SK-N-SH (cell line): ENCODE measurements at regions not wholly inside any gene's neighbourhood (a gene's known extent, or its start where the extent isn't known, plus 50 kb on each side); places are given as distances from the start of the nearest gene placed in this dataset.

Experiments
- CTCF ChIA-PET: fragments of 300-600, 350-600 bp; formaldehyde crosslinking; extraction: SDS; loops from one replicate; lab custom pipeline; 2021; lab: Yijun Ruan, JAX
- POLR2A ChIA-PET: fragments of 350-600 bp; sonication (Branson Sonifier 250); formaldehyde crosslinking; extraction: SDS; loops from one replicate; lab custom pipeline; 2020; ENCODE audit warnings: antibody characterized with exemption, inconsistent platforms; lab: Yijun Ruan, JAX
- DNase-seq: peaks from one replicate; pipeline ENCODE4 v3.0.0; 2012
- H2AFZ ChIP-seq: fragments of 200-600 bp; sonication (generic); 2 replicates; pipeline ENCODE4 v1.8.1; 2016; ENCODE audit warnings: antibody characterized with exemption, mild to moderate bottlenecking, low read depth
- H3F3A ChIP-seq: fragments of 200-600 bp; sonication (generic); replicated peaks from 2 replicates; pipeline ENCODE3; 2016; ENCODE audit warnings: antibody characterized with exemption, mild to moderate bottlenecking; ENCODE audit not compliant: insufficient read depth
- H3K27ac ChIP-seq, 2 experiments: fragments of 200-500 bp in 1 of 2; fragments of 200-600 bp in 1 of 2; sonication (Bioruptor generic) in 1 of 2; sonication (generic), shearing (Covaris generic) in 1 of 2; 2 replicates each; pipeline versions ENCODE4 v1.5.1 to v1.6.1; 2014 to 2016; ENCODE audit warnings: low read depth in 2 of 2, inconsistent platforms in 1 of 2, low read length in 1 of 2, mild to moderate bottlenecking in 1 of 2, mixed read lengths in 1 of 2
- H3K27me3 ChIP-seq: fragments of 200-600 bp; sonication (generic), shearing (Covaris generic); 2 replicates; pipeline ENCODE4 v1.6.1; 2016; ENCODE audit warnings: mixed run types; ENCODE audit not compliant: insufficient read depth
- H3K36me3 ChIP-seq, 2 experiments: fragments of 200-500 bp in 1 of 2; fragments of 200-600 bp in 1 of 2; sonication (Bioruptor generic) in 1 of 2; sonication (generic) in 1 of 2; replicated peaks in 1 of 2; 2 replicates each; pipeline versions ENCODE3 to v1.5.1; 2014 to 2016; ENCODE audit warnings: low read length in 1 of 2, mild to moderate bottlenecking in 1 of 2; ENCODE audit not compliant: insufficient read depth in 2 of 2, control insufficient read depth in 1 of 2
- H3K4me1 ChIP-seq, 2 experiments: fragments of 200-500 bp in 1 of 2; fragments of 200-600 bp in 1 of 2; sonication (Bioruptor generic) in 1 of 2; sonication (generic), shearing (Covaris generic) in 1 of 2; 2 replicates each; pipeline versions ENCODE4 v1.5.1 to v1.6.1; 2014 to 2016; ENCODE audit warnings: low read depth in 1 of 2, low read length in 1 of 2, mixed run types in 1 of 2; ENCODE audit not compliant: insufficient read depth in 2 of 2, control insufficient read depth in 1 of 2
- H3K4me2 ChIP-seq: fragments of 200-600 bp; sonication (generic), shearing (Covaris generic); 2 replicates; pipeline ENCODE4 v1.6.1; 2017; ENCODE audit warnings: mixed run types
- H3K4me3 ChIP-seq, 2 experiments: fragments of 200-500 bp in 1 of 2; fragments of 200-600 bp in 1 of 2; sonication (Bioruptor generic) in 1 of 2; sonication (generic), shearing (Covaris generic) in 1 of 2; 2 replicates each; pipeline versions ENCODE4 v1.5.1 to v1.8.1; 2014 to 2016; ENCODE audit warnings: low read depth in 2 of 2, inconsistent platforms in 1 of 2, low read length in 1 of 2, mild to moderate bottlenecking in 1 of 2, mixed read lengths in 1 of 2, moderate library complexity in 1 of 2
- H3K79me2 ChIP-seq: fragments of 200-600 bp; sonication (generic); 2 replicates; pipeline ENCODE4 v1.8.1; 2017; ENCODE audit warnings: mild to moderate bottlenecking; ENCODE audit not compliant: insufficient read depth
- H3K9ac ChIP-seq: fragments of 200-600 bp; sonication (generic); 2 replicates; pipeline ENCODE4 v1.6.1; 2017; ENCODE audit warnings: mixed run types
- H3K9me2 ChIP-seq: fragments of 200-600 bp; sonication (generic); 2 replicates; pipeline ENCODE4 v1.6.1; 2017; ENCODE audit warnings: mixed run types
- H3K9me3 ChIP-seq: fragments of 200-600 bp; sonication (generic); 2 replicates; pipeline ENCODE4 v1.6.1; 2017; ENCODE audit warnings: mixed run types, mild to moderate bottlenecking, moderate library complexity
- H4K20me1 ChIP-seq: fragments of 200-600 bp; sonication (generic); 2 replicates; pipeline ENCODE4 v1.6.1; 2017; ENCODE audit warnings: mild to moderate bottlenecking, mixed run types; ENCODE audit not compliant: insufficient read depth
- CHD2 ChIP-seq: fragments of 150-350 bp; IDR thresholded peaks from 2 replicates; pipeline ENCODE4 v1.6.1; 2018; ENCODE audit warnings: low read length; ENCODE audit not compliant: partially characterized antibody
- CTCF ChIP-seq: fragments of 200-600 bp; sonication (generic); IDR thresholded peaks from 2 replicates; pipeline ENCODE4 v1.6.1; 2017; ENCODE audit warnings: antibody characterized with exemption, mild to moderate bottlenecking, moderate library complexity
- EP300 ChIP-seq, 2 experiments: IDR thresholded peaks; 2 replicates each; pipeline versions ENCODE4 v1.4.0 to v1.6.1; 2012; ENCODE audit warnings: borderline replicate concordance in 1 of 2, low read depth in 1 of 2, low read length in 1 of 2
- FOSL2 ChIP-seq: IDR thresholded peaks from 2 replicates; pipeline ENCODE4 v1.4.0; 2012; ENCODE audit warnings: low read depth, mild to moderate bottlenecking, moderate library complexity, borderline replicate concordance
- FOXM1 ChIP-seq: IDR thresholded peaks from 2 replicates; pipeline ENCODE4 v1.4.0; 2012; ENCODE audit warnings: low read depth, mild to moderate bottlenecking
- GABPA ChIP-seq: IDR thresholded peaks from 2 replicates; pipeline ENCODE4 v1.4.0; 2012; ENCODE audit warnings: low read depth, mild to moderate bottlenecking
- GATA2 ChIP-seq: sonication (generic); formaldehyde crosslinking; IDR thresholded peaks from 2 replicates; pipeline ENCODE4 v1.5.0; 2020; ENCODE audit warnings: mild to moderate bottlenecking, missing genetic modification reagents
- IRF3 ChIP-seq: fragments of 150-350 bp; IDR thresholded peaks from 2 replicates; pipeline ENCODE4 v1.6.1; 2016; ENCODE audit warnings: mild to moderate bottlenecking, low read depth, low read length
- MEF2A ChIP-seq: IDR thresholded peaks from 2 replicates; pipeline ENCODE4 v1.4.0; 2012; ENCODE audit warnings: low read depth, borderline replicate concordance
- MXI1 ChIP-seq: IDR thresholded peaks from 2 replicates; pipeline ENCODE4 v1.6.1; 2012; ENCODE audit warnings: mild to moderate bottlenecking, low read depth, low read length, improper control_type of control experiment
- NRF1 ChIP-seq: IDR thresholded peaks from 2 replicates; pipeline ENCODE4 v1.6.1; 2012; ENCODE audit warnings: low read depth, mild to moderate bottlenecking, low read length
- PBX3 ChIP-seq: IDR thresholded peaks from 2 replicates; pipeline ENCODE4; 2012
- POLR2AphosphoS5 ChIP-seq: IDR thresholded peaks from 2 replicates; pipeline ENCODE4 v1.6.1; 2012; ENCODE audit warnings: low read depth, low read length
- RAD21 ChIP-seq: IDR thresholded peaks from 2 replicates; pipeline ENCODE4 v1.6.1; 2012; ENCODE audit warnings: mild to moderate bottlenecking, low read length
- RCOR1 ChIP-seq: fragments of 150-350 bp; IDR thresholded peaks from 2 replicates; pipeline ENCODE4 v1.6.1; 2017; ENCODE audit warnings: antibody characterized with exemption, low read length
- RFX5 ChIP-seq: IDR thresholded peaks from 2 replicates; pipeline ENCODE4 v1.6.1; 2012; ENCODE audit warnings: mild to moderate bottlenecking, improper control_type of control experiment, low read length
- TAF1 ChIP-seq: IDR thresholded peaks from 2 replicates; pipeline ENCODE4 v1.6.1; 2012; ENCODE audit warnings: low read depth, mild to moderate bottlenecking, low read length, moderate library complexity, borderline replicate concordance
- TEAD4 ChIP-seq: IDR thresholded peaks from 2 replicates; pipeline ENCODE4 v1.4.0; 2012; ENCODE audit warnings: mild to moderate bottlenecking, borderline replicate concordance; ENCODE audit not compliant: insufficient read depth
- USF1 ChIP-seq: IDR thresholded peaks from 2 replicates; pipeline ENCODE4 v1.4.0; 2012; ENCODE audit warnings: low read depth, borderline replicate concordance
- WGBS: methylation state at CpG from one replicate; pipeline ENCODE4 v1.1.6; 2017; ENCODE audit warnings: low lambda C conversion rate; 5-methylcytosine and 5-hydroxymethylcytosine counted together

- no peak overlapping the region for H2AFZ ChIP-seq
- no peaks in the 10 kb centered on the region for H3K79me2 ChIP-seq
- no peaks in the 10 kb centered on the region for H3K36me3 ChIP-seq
- H3K4me3 ChIP-seq = no peak overlapping the region
- H3K4me2 ChIP-seq = no peak overlapping the region
- ChIA-PET POLR2A (no interaction called here), CTCF (interaction anchor here (2.9 kb wide), 1 partner anchor 668 kb away, joined by 17 read pairs; no protein-coding TSS in a partner anchor)
- no peak overlapping the region for H3K27ac ChIP-seq
- H3F3A ChIP-seq = no peaks in the 10 kb centered on the region
- H3K4me1 ChIP-seq = no peaks in the 10 kb centered on the region
- TF ChIP-seq IRF3 (no peak), GATA2 (CRISPR knock-in tag) (no peak), CTCF (no peak), MEF2A (no peak), CHD2 (no peak), RCOR1 (no peak), GABPA (no peak), TEAD4 (no peak), RAD21 (no peak), EP300 (IDR thresholded peaks at IDR 0.05; ENCODE audit: borderline replicate concordance in 1 of 2, low read depth in 1 of 2, low read length in 1 of 2) (no peak), NRF1 (no peak), TAF1 (no peak), POLR2AphosphoS5 (no peak), RFX5 (no peak), FOXM1 (no peak), FOSL2 (no peak), MXI1 (no peak), PBX3 (no peak), USF1 (no peak)
- H3K27me3 ChIP-seq = no peaks in the 10 kb centered on the region
- H3K9ac ChIP-seq = no peak overlapping the region
- DNase-seq = no peak
- no peaks in the 10 kb centered on the region for H3K9me2 ChIP-seq
- 26% methylated on average over 2 of the region's 2 CpGs for WGBS
- no peaks in the 10 kb centered on the region for H3K9me3 ChIP-seq
- no peaks in the 10 kb centered on the region for H4K20me1 ChIP-seq
Observed at GRCh38 chr4:189126040-189126439, 814.6 kb upstream of the FRG1 start.
